H1 (cell line): ENCODE measurements at regions not wholly inside any gene's neighbourhood (a gene's known extent, or its start where the extent isn't known, plus 50 kb on each side); places are given as distances from the start of the nearest gene placed in this dataset.

Experiments used
- CBX8 ChIP-seq: fragments of 300-800, 300-1000 bp; sonication (generic); IDR thresholded peaks from 2 replicates; pipeline ENCODE4 v1.7.1; 2016; ENCODE audit warnings: low read depth, low read length, borderline replicate concordance
- CEBPB ChIP-seq: IDR thresholded peaks from 2 replicates; pipeline ENCODE4 v1.6.1; 2012; ENCODE audit warnings: low read depth, low read length
- CHD7 ChIP-seq: fragments of 300-600 bp; sonication (generic); IDR thresholded peaks from 2 replicates; pipeline ENCODE4 v1.7.1; 2012; ENCODE audit warnings: low read length, moderate library complexity, mild to moderate bottlenecking, inconsistent platforms; ENCODE audit not compliant: insufficient replicate concordance
- CTBP2 ChIP-seq: IDR thresholded peaks from 2 replicates; pipeline ENCODE4 v1.7.0; 2011; ENCODE audit warnings: borderline replicate concordance, mild to moderate bottlenecking, moderate library complexity, mixed read lengths, low read length; ENCODE audit not compliant: insufficient read depth, insufficient read length
- EGR1 ChIP-seq: IDR thresholded peaks from 2 replicates; pipeline ENCODE4 v1.6.1; 2011; ENCODE audit warnings: low read depth, low read length, borderline replicate concordance
- EP300 ChIP-seq, 2 experiments: IDR thresholded peaks; 1 replicate in 1 of 2; 2 replicates in 1 of 2; pipeline ENCODE4 v1.6.1; 2011 to 2012; ENCODE audit warnings: low read depth in 2 of 2, low read length in 2 of 2, mild to moderate bottlenecking in 2 of 2, borderline replicate concordance in 1 of 2, inconsistent platforms in 1 of 2, moderate library complexity in 1 of 2
- JUN ChIP-seq: IDR thresholded peaks from 2 replicates; pipeline ENCODE4 v1.6.1; 2011; ENCODE audit warnings: low read depth, mild to moderate bottlenecking, improper control_type of control experiment, low read length
- POLR2A ChIP-seq, 2 experiments: IDR thresholded peaks; 1 replicate in 1 of 2; 2 replicates in 1 of 2; pipeline ENCODE4 v1.6.1; 2011; ENCODE audit warnings: low read depth in 2 of 2, low read length in 2 of 2, mild to moderate bottlenecking in 2 of 2; ENCODE audit errors: control extremely low read depth in 1 of 2
- SRF ChIP-seq: IDR thresholded peaks from 2 replicates; pipeline ENCODE4 v1.6.1; 2011; ENCODE audit warnings: mild to moderate bottlenecking, low read depth, low read length, moderate library complexity
- SUZ12 ChIP-seq: fragments of 200-600 bp; sonication (generic); IDR thresholded peaks from 2 replicates; pipeline ENCODE4 v1.6.1; 2012; ENCODE audit warnings: mild to moderate bottlenecking, inconsistent platforms, low read length, moderate library complexity, mixed read lengths
- TF ChIP-seq, protein P1 (sequence below): IDR thresholded peaks from 2 replicates; pipeline ENCODE4 v1.6.1; 2011; ENCODE audit warnings: low read length, improper control_type of control experiment

- TF ChIP-seq CHD7 (no peak), SRF (no peak), SUZ12 (no peak), JUN (no peak), POLR2A (IDR thresholded peaks at IDR 0.05; ENCODE audit: control extremely low read depth in 1 of 2, low read depth in 2 of 2, low read length in 2 of 2) (no peak), EP300 (IDR thresholded peaks at IDR 0.05; ENCODE audit: borderline replicate concordance in 1 of 2, low read depth in 2 of 2, low read length in 2 of 2) (no peak), CTBP2 (no peak), CEBPB (no peak), EGR1 (no peak), CBX8 (no peak)
- TF ChIP-seq, protein P1, sequence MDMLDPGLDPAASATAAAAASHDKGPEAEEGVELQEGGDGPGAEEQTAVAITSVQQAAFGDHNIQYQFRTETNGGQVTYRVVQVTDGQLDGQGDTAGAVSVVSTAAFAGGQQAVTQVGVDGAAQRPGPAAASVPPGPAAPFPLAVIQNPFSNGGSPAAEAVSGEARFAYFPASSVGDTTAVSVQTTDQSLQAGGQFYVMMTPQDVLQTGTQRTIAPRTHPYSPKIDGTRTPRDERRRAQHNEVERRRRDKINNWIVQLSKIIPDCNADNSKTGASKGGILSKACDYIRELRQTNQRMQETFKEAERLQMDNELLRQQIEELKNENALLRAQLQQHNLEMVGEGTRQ = no peak
Measured at GRCh38 chr3:184633237-184633579, 71.6 kb downstream of the EPHB3 start (continued).
